ENCODE measurements at regions not wholly inside any gene's neighbourhood (a gene's known extent, or its start where the extent isn't known, plus 50 kb on each side); places are given as distances from the start of the nearest gene placed in this dataset.

DNA sequence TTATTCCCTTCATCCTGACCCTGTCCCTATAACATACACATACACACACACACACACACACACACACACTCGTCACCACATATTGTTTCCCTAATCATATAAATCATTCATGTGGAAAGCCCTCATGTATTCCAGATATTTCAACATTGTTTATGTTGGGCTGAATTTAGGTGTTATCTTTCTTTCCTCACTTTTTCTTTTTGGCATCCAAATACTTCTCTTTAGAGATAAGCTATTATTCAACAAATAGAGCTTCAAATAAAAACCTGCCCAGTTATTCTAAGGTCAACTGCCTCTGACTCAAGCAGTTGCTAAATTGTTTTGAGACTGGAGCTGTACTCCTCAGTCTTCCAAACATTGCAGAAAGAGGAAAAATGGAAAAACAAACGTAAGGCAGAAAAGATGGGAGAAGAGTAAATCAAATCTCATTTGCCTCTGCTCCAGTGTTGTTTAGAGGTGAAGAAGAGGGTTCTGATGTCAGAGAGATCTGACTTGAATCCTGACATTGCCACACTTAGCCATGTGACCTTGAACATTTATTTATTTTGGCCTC is 215.7 kb downstream of the GAS1 start:
- TF ChIP-seq CTCF (IDR thresholded peaks at IDR 0.05): no peak
- TF ChIP-seq POLR2A (IDR thresholded peaks at IDR 0.05; ENCODE audit: low read depth): no peak
- peak in 1 of 2 donors; percentile 31 for TF ChIP-seq POLR2AphosphoS5 (IDR thresholded peaks at IDR 0.05)

All from esophagus muscularis mucosa (tissue), 3 donors.